DOHH2 (cell line): ENCODE measurements at regions not wholly inside any gene's neighbourhood (a gene's known extent, or its start where the extent isn't known, plus 50 kb on each side); places are given as distances from the start of the nearest gene placed in this dataset.

Source experiments
- EZH2phosphoT487 ChIP-seq: fragments of 200-600 bp; sonication (generic); IDR thresholded peaks from 2 replicates; pipeline ENCODE4 v1.6.1; 2017; ENCODE audit warnings: borderline replicate concordance, mild to moderate bottlenecking, antibody characterized with exemption, low read length, moderate library complexity, mixed read lengths
- TF ChIP-seq, protein P1 (sequence below): fragments of 200-600 bp; sonication (generic); IDR thresholded peaks from one replicate; pipeline ENCODE4 v1.5.1; 2014; ENCODE audit warnings: antibody characterized with exemption, mild to moderate bottlenecking, low read depth, low read length; ENCODE audit not compliant: poor library complexity, severe bottlenecking

GRCh38 chr4:38382520-38382919 is 281.5 kb upstream of the KLF3 start:
- TF ChIP-seq, protein P1, sequence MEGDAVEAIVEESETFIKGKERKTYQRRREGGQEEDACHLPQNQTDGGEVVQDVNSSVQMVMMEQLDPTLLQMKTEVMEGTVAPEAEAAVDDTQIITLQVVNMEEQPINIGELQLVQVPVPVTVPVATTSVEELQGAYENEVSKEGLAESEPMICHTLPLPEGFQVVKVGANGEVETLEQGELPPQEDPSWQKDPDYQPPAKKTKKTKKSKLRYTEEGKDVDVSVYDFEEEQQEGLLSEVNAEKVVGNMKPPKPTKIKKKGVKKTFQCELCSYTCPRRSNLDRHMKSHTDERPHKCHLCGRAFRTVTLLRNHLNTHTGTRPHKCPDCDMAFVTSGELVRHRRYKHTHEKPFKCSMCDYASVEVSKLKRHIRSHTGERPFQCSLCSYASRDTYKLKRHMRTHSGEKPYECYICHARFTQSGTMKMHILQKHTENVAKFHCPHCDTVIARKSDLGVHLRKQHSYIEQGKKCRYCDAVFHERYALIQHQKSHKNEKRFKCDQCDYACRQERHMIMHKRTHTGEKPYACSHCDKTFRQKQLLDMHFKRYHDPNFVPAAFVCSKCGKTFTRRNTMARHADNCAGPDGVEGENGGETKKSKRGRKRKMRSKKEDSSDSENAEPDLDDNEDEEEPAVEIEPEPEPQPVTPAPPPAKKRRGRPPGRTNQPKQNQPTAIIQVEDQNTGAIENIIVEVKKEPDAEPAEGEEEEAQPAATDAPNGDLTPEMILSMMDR: no peak
- no peak for TF ChIP-seq EZH2phosphoT487
